ENCODE measurements at regions not wholly inside any gene's neighbourhood (a gene's known extent, or its start where the extent isn't known, plus 50 kb on each side); places are given as distances from the start of the nearest gene placed in this dataset.

DNA sequence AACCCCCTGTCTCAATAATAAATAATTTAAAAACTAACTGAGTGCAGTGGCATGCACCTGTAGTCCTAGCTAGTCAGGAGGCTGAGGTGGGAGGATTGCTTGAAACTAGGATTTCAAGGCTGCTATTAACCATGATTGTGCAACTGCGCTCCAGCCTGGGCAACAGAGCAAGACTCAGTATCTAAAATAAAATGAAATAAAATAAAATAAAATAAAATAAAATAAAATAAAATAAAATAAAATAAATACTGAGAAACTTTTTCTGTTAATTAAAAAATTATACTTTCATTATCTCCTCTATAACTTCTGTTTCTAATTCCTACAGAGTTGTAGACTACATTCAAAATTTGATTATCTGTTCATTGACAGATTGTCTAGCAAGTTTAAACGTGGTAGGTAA lies 999.4 kb downstream of the ANKRD7 start:
- TF ChIP-seq, protein P1, sequence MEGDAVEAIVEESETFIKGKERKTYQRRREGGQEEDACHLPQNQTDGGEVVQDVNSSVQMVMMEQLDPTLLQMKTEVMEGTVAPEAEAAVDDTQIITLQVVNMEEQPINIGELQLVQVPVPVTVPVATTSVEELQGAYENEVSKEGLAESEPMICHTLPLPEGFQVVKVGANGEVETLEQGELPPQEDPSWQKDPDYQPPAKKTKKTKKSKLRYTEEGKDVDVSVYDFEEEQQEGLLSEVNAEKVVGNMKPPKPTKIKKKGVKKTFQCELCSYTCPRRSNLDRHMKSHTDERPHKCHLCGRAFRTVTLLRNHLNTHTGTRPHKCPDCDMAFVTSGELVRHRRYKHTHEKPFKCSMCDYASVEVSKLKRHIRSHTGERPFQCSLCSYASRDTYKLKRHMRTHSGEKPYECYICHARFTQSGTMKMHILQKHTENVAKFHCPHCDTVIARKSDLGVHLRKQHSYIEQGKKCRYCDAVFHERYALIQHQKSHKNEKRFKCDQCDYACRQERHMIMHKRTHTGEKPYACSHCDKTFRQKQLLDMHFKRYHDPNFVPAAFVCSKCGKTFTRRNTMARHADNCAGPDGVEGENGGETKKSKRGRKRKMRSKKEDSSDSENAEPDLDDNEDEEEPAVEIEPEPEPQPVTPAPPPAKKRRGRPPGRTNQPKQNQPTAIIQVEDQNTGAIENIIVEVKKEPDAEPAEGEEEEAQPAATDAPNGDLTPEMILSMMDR (IDR thresholded peaks at IDR 0.05; ENCODE audit: low read depth, low read length) = no peak
- no peak for TF ChIP-seq EZH2phosphoT487 (IDR thresholded peaks at IDR 0.05; ENCODE audit: low read depth)

Measured in OCI-LY3 (cell line).